CMK (cell line): ENCODE measurements at regions not wholly inside any gene's neighbourhood (a gene's known extent, or its start where the extent isn't known, plus 50 kb on each side); places are given as distances from the start of the nearest gene placed in this dataset.
A peak's percentile ranks its signal among the peaks of the same experiment; 100 is the strongest.
"Not testable (repeated sequence)": the region's sequence is repeated elsewhere in the genome, so short reads cannot be mapped to it uniquely, and the experiment has no call there.

Source experiments
- DNase-seq: peaks from one replicate; pipeline ENCODE4 v3.0.0-alpha.2; 2010; ENCODE audit warnings: low read depth

DNA sequence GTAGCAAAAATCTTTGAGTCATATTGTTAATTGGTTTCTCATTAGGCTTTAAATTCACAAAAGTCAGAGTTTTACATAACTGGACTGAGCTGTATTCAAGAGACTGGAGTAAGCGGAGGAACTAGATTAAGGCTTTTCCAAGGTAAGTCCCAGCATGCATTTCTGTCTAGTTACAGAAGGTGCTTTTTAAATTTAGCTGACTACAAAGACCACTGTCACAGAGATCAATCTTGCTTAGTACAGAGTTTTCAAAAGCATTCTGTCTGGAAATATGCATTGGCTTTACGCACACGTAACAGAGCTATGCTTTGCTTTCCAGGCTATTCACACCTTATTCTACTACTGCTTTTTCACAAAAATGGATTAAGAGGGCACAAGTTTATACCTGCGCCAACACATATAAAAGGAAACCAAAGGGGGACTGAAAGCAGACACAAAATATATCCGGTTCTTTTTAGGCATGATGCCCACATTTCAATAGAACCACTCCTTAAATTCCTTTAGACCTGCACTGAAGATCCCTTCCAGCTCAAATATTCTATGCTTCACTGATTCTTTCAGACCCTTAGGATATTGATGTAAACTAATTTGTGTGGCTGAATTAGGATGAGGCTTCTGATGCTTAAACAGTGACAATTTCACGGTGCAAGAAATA is 560.7 kb upstream of the CRIM1 start:
- DNase-seq = no peak

DNA sequence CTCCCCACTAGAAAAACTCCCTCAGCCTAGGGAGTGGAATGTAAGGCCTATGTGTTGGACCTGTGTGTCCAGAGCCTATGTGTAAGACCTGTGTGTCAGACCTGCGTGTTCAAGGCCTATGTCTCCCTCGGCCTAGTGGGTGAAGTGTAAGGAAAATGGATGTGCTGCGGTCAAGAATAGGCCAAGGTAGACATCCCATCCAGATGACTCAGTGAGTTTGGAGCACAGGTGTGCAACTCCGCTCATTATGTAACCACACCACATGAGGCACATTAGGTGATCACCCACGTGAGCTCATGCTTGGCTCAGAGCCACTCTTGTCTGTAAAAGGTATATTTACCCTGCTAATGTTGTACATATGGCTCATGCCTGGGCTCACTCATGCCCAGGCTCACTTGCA is 565.3 kb upstream of the CRIM1 start:
- DNase-seq = no peak

DNA sequence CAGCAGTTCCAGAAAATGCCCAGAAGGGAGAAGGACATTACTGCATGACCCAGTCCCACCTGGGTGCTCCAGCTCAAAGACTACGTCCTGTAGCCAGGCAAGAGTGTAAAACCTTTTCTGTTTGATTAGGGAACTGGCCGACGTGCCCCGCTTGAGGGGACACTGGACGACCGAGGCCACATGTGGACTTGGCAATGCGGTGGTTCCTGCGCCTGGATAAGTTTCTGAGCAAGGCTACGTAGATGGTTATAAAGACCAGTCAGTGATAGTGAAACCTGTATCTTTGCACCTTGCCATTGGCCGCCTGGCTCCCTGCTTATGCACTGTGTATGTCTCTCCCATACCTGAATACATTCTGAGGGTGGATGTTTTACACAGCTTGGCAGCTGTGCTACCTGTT is 567.0 kb upstream of the CRIM1 start:
- DNase-seq = no peak

GRCh38 chr2:35787302-35788031 is 568.1 kb upstream of the CRIM1 start:
- peak; percentile 18 for DNase-seq

DNA sequence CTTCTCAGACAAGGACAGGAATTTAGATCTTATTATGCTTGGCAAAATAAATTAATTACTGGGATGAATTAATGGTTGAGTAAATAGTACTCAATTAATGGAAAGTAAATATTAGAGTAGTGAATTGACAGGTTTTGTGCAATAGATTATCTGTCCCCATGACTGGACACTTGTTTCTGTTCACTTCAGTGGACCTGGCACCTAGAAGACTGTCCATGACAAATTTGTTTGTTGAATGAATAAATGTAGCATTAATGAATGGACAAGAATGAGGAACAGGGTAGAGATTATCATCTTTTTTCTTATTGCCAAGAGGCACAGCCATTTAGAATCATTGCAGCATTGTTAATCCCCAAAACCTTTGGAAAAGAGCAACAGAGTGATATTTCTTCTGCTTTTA is 570.0 kb upstream of the CRIM1 start:
- no peak for DNase-seq

DNA sequence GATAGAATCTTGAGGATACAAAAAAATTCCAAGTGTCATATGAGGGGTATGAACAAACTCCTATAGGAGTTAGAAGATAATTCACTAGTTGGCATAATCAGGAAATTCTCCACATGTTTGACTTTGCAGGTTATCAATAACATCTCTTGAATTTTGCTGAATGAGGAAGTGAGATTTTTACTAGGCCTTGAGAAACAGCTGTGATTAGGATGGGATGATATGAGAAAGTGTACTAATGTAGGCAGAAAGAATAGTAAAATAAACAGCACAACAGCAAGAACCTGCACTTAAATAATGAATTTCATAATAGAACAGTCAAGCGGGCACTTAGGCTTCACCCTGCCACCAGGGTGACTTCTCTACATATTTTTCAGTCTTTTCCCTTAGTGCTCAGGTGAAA is 570.8 kb upstream of the CRIM1 start:
- no peak for DNase-seq

DNA sequence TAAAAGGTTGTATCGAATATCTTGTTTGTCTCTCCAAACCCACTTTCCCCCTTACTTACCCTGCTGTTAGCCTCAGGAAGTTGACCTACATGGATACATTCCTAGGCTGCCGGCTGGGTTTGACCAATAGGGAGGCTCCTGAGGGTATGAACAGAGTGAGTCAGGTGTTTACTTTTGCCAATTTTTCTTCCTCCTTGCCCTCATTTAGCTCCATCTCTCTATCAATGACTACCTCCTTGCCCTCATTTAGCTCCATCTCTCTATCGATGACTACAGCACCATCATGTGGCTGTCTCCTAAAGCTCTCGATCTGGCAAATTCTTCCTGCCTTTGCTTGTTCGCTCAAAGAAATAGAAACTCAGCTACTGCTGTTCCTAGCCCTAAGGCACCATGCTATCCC is 571.9 kb upstream of the CRIM1 start:
- no peak for DNase-seq

- no peak for DNase-seq
These were observed 614.0 kb upstream of the CRIM1 start for GRCh38 chr2:35741556-35741955.

- no peak for DNase-seq
These were observed 623.9 kb upstream of the CRIM1 start for GRCh38 chr2:35731674-35732073.

GRCh38 chr2:35714883-35715282 is 640.7 kb upstream of the CRIM1 start:
- DNase-seq = no peak

DNA sequence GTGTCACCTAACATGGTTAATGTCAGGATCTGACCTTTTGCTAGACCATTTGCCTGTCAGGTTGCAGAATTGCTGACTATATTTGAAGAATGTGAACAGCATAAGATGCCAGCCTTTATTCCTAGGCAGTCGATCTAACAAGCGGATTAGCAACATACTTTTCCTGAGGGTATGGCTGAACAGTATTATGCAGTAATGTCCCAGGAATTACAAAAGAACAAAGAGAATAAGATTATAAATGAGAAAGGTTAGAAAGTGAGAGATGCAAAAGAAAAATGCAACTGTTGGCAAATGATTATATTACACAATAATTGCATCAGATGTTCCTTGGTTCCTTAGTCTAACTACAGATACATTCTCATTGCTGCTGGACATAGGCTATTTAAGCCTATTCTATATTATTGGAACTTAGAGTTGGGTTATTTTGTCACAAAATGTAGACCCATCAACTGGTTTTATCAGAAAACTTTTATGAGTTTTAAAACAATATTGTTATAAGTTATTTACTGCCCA is 647.1 kb upstream of the CRIM1 start:
- DNase-seq = no peak

DNA sequence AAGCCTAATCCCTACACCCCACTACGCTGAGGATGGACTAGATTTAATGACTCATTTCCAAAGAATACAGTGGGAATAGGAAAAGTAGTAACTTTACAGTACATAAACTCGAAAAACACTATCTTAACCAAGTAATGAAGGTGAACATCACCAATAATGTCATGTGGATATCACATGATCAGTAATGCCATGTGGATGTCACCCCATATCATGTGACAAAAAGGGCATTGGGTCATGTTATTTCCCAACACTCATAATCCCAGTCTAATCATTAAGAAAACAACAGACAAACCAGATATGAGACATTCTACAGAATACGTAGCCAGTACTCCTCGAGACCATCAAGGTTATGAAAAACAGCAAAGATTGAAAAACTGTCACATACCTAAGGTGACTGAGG is 667.3 kb upstream of the CRIM1 start:
- DNase-seq = no peak

DNA sequence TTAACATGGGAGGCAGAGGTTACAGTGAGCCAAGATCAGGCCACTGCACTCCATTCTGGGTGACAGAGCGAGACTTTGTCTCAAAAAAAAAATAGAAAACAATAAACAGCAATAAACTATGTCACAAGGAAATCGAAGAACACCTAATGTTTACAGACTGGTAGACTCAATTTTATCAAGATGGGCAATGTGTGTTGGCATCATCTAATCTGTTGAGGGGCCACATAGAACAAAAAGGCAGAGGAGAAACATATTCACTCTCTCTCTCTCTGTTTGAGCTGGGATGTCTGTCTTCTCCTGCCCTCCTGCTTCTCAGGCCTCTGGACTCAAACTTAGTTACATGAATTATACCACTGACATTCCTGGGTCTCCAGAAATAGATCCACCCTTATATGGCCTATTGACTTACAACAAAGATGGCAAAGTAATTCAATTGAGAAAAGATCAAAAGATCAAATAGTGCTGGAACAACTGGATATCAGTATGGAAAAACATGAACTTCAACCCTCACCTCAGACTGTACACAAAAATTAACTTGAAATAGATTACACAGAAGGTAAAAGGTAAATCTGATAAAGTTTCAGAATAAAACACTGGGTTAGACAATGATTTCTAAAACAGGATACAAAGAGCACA is 703.8 kb upstream of the CRIM1 start:
- no peak for DNase-seq

DNA sequence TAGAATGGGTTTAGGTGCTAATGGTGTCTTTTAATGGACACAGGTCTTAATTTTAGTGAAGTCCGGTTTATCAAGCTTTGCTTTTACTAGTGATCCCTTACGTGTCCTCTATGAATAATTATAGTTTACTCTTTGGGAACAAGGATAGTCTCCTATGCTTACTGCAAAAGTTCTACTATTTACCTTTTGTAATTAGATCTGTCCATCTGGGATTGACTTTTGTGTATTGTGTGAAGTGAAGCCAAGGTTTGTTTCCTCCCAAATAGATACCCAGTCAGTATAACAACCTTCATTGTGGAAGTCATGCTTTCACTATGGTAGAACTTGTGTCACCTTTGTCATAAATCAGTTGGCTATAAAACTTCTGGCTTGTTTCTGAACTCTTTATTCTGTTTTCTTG is 740.9 kb upstream of the CRIM1 start:
- no peak for DNase-seq

- no peak for DNase-seq
These were observed 749.2 kb upstream of the CRIM1 start for GRCh38 chr2:35606394-35606793.

DNA sequence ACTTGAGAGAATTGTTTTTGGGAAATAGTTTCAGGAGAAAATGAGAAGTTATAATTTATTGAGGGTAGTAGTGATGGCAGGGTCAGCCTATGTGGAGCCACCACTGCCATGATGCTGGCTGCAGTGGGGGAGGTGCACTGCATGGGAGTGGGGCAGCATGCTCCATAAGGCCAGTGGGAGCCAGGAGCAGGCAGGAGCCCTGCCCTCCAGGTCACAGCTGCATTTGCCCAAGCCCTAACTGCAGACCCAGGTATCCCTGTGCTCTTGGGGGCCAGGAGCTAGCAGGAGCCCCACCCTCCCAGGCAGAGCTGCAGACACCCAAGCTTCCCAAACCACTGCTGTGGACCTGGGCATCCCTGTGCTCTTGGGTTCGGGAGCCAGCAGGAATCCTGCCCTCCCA is 757.3 kb upstream of the CRIM1 start:
- DNase-seq = no peak

DNA sequence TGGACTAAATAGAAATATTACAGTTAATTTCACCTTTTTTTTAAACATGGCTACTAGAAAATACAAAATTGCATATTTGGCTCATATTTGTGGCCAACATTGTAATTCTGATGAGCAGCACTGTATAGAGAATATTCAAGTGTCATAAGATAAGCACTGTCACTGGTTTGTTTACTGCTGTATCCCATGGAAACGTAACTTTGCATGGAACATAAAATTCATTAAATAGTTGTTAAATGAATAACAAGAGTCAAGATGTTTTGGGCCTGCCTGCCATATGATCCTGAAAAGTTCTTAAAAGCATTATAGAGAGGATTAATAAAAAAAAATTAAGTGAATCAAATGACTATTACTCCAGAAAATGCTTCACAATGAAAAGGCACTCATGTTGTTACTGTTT is 763.7 kb upstream of the CRIM1 start:
- DNase-seq = no peak

GRCh38 chr2:35585972-35586371 is 769.6 kb upstream of the CRIM1 start:
- DNase-seq = no peak

DNA sequence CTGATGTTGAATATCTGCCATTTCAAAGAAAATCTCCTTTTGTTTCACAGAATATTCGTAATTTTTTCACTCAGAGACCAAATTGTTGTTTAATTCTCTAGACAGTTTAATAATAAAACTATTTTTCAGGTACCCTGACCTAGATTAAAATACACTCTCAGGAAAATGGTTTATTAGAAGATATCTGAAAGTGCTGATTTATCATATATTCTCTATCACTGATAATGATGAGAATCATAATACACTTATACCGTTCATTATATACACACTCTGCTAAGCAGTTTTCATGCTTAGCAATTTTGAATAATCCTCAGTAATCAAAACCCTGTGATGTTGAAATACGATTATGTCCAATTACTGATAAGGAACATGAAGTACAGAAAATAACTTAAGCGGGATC is 772.9 kb upstream of the CRIM1 start:
- DNase-seq = no peak

GRCh38 chr2:35580956-35581355 is 774.6 kb upstream of the CRIM1 start:
- no peak for DNase-seq

- not testable (repeated sequence) for DNase-seq
These were observed 787.0 kb upstream of the CRIM1 start for GRCh38 chr2:35568574-35568973.

DNA sequence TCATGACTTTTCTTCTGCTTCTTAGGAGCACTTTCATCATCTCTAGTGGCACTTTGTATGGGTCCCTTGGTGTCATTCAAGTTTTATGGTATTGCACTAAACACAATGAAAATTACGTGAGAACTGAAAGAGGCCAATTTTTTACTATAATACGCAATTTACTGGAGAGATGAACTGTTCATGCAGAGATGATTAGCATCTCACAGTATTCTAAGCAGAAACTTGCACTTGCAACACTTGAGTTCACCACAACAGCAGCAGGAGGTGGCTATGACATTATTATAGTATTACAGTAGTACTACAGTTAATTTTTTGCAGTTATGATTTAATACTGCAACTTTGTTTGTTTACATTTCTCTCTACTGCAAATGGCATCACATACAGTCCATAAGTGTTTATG is 793.1 kb upstream of the CRIM1 start:
- no peak for DNase-seq

GRCh38 chr2:35548171-35548570 is 807.4 kb upstream of the CRIM1 start:
- no peak for DNase-seq
